ENCODE measurements at regions not wholly inside any gene's neighbourhood (a gene's known extent, or its start where the extent isn't known, plus 50 kb on each side); places are given as distances from the start of the nearest gene placed in this dataset.

DNA sequence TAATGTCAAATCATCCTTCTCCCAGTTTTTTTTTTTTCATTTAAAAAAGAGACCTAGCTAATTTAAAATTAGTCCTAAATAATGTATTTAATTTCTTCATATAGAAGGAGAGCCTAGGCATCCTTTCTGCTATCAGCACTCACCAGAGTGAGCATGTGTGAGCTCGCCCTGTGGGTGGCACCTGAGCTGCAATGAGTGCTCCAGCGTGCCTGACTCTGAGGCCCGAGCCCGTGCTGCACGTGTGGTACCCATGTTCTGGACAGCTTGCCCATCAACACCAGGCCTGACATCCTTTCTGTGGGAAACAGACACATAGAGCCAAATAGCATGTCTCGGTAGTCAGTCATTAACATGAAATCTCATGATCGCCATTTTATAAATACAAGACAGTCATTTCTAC lies 381.4 kb downstream of the DTWD2 start:
- TF ChIP-seq, protein P1, sequence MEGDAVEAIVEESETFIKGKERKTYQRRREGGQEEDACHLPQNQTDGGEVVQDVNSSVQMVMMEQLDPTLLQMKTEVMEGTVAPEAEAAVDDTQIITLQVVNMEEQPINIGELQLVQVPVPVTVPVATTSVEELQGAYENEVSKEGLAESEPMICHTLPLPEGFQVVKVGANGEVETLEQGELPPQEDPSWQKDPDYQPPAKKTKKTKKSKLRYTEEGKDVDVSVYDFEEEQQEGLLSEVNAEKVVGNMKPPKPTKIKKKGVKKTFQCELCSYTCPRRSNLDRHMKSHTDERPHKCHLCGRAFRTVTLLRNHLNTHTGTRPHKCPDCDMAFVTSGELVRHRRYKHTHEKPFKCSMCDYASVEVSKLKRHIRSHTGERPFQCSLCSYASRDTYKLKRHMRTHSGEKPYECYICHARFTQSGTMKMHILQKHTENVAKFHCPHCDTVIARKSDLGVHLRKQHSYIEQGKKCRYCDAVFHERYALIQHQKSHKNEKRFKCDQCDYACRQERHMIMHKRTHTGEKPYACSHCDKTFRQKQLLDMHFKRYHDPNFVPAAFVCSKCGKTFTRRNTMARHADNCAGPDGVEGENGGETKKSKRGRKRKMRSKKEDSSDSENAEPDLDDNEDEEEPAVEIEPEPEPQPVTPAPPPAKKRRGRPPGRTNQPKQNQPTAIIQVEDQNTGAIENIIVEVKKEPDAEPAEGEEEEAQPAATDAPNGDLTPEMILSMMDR (IDR thresholded peaks at IDR 0.05) = no peak
- no peak for TF ChIP-seq POLR2A (IDR thresholded peaks at IDR 0.05)
